ENCODE measurements at regions not wholly inside any gene's neighbourhood (a gene's known extent, or its start where the extent isn't known, plus 50 kb on each side); places are given as distances from the start of the nearest gene placed in this dataset.
"Not testable (repeated sequence)": the region's sequence is repeated elsewhere in the genome, so short reads cannot be mapped to it uniquely, and the experiment has no call there.

DNA sequence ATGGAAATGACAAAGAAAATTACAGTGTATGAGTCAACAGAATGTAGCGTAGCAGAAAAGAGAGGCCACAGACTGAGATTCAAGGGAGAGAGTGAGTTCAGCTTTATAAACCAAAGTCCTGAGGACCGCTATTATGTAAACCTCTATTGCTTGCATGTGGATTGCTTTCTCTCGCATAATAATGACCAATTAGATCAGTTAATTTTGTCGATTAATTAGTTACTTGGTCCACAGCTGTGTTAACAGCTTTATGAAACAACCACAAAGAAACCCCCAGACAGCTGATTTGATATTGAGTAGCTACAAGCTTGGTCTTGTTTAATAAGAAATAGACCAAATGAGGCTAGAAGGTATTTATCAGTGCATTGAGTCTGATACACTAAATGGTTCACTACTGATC lies 291.8 kb upstream of the ERCC4 start:
- no peak for DNase-seq

DNA sequence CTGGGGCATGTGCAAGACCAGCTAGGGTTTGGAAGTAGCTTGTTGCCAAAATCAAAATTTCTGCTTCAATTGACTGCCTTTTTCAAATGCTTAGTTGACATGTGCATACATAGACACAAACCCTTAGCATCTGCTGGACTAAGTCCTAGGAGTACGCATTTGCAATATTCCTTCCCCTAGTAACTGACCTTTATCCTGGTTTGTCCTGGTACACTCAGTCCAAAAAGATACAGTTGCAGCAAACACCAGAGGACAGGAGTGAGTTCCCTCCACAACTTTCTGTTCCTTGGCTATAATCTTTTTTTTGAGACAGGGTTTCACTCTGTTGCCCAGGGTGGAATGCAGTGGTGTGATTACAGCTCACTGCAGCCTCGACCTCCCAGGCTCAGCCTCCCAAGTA lies 290.2 kb upstream of the ERCC4 start:
- no peak for DNase-seq

DNA sequence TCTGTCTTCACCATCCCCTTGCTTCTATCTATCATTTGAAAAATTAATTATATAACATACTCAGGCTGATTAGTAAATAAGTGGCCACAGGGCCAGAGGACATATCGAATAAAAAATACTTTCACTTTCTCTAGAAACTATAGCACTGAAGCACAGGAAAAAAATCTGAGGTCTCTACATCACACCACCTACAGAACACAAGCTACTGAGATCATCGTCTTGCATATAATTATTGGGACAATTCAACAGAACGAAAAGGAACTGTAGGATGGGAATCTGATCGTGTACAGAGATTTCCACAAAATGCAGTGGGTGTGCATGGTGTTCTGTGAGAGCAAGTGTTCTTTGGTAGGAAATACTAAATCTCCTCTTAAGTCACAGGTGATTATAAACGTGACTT lies 289.6 kb upstream of the ERCC4 start:
- no peak for DNase-seq

DNA sequence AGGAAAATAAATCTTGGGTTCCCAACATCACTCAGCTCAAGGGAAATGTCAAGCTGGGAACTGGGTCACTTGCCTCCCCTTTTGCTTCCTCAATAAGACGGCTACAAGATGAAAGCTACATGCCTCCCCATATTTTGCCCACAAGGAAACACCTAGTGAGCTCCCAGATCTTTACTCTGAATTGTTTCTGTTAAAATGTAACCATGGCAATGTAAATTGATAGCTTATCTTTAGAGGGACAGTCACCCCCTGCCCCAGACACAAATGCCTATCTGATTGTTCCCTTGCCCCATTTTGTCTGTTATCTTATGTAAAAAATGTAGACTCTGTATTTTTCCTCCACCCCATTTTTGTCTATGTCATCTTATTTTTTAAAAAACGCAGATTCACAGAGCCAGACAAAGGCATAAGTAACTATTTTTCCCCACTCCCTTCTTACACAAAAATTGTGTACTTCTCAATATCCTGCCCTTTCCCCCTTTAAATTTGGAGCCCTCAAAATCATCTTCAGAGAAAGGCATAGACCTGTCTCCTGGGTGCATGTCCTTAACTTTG lies 288.7 kb upstream of the ERCC4 start:
- no peak for DNase-seq

- DNase-seq: no peak
Measured at GRCh38 chr16:13631916-13632315, 288.0 kb upstream of the ERCC4 start.

GRCh38 chr16:13632504-13632903 lies 287.4 kb upstream of the ERCC4 start:
- DNase-seq: not testable (repeated sequence)

DNA sequence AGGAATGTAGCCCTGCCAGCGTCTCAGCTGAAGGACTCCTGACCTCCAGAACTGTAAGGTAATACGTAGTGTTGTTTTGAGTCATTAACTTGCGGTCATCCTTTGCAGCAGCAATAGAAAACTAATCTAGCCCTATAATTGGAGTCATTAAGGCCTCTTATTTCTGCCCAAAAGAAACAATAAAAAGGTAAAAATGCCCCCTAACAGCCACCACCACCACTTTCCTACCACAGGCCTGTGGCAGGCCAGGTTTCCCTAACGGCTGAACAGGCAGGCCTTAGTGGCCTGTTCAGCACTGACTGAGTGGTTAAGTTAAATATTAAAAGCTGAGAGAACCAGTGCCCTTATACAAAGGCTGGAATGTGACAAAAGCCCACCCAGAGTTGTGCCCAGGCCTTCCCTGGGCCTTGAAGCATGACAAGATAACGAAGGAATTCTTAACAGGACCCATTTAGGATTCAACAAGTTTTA lies 286.5 kb upstream of the ERCC4 start:
- no peak for DNase-seq

DNA sequence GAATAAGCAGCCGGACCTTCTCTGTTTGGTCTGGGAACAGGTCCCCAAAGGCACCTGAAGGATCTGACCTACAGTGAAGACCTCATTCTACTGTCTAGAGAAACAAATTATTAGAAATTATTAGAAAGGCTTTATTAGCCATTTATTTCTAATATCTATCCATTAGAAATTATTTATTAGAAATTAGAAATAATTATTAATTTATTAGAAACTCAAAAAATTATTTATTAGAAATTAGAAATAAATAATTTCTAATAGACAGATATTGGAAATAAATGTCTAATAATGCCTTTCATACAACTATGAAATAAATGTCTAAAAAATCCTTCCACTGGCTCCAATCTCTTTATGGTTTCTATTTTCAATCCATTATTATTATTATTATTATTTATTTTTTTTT lies 285.7 kb upstream of the ERCC4 start:
- no peak for DNase-seq

DNA sequence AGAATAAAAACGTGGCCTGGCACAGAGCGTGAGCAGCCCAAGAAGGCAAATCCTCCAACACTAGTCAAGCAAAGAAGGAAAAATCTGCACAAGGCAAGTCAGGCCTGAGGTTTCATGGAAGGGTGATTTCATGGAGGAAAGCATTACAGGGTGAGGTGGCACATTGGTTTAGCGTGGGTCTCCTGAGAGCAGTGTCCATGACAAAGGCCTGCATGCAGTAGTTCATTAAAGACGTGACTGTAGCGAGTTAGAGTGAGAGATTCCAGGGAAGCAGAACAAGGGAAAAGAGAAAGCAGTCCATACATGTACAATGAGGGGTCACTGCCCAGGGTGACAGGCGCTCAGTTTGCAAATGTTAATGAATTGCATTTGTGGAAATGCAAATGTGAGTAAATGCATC lies 285.0 kb upstream of the ERCC4 start:
- no peak for DNase-seq

DNA sequence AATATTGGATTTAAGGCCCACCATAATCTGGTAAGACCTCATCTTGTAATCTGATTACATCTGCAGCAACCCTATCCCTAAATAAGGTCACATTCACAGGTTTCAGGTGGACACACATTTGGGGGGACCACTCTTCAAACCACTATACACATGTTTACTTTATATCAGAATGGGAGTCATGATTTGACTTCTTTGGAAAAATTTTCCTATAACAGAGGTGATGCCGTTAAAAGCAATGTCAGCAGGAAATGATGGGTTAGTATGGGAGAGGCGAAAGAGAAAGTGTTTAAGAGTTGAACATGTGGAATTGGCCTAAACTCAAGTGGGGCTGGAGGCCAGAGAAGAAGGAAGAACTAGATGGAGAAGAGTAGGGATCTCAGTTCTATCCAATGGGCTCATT lies 281.7 kb upstream of the ERCC4 start:
- DNase-seq: no peak

GRCh38 chr16:13643412-13643811 lies 276.5 kb upstream of the ERCC4 start:
- no peak for DNase-seq

DNA sequence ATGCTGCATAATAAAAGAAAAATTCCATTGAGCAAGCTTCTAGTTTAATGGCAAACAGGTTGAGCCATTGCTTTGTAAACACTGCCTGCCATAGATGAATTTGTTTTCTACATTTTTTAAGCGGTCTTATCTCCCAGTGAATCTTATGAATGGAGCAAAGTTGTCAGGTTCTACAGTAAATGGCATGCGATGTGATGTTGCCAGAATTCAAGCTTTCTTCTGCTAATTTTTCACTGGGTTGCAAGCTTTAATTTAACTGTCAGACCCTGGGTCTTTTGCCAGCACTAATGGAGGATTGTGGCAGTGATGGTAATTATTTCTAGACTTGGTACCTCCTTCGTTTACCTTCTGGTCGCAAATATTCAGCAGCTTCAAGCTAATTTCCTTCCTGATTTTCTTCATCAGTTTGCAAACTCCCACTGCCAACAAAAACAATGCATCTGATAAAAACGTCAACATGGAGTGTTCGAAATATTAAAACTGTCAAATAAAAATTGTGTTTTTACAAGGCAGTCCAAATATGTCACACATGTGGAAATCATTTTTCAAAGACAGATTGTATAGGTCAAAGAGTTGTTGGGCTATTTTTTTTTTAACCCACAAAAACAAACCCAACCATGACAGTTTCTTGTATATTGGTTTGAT lies 274.2 kb upstream of the ERCC4 start:
- DNase-seq: no peak

DNA sequence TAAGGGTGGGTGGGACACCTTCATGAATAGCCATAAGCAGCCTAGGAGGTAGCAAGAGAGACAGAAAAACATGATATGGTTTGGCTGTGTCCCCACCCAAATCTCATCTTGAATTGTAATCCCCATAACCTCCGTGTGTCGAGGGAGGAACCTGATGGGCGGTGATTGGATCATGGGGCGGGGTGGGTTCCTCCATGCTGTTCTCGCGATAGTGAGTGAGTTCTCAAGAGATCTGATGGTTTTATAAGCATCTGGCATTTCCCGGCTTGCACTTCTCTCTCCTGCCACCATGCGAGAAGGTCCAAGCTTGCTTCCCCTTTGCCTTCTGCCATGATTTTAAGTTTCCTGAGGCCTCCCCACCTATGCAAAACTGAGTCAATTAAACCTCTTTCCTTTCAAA lies 259.1 kb upstream of the ERCC4 start:
- DNase-seq: no peak

DNA sequence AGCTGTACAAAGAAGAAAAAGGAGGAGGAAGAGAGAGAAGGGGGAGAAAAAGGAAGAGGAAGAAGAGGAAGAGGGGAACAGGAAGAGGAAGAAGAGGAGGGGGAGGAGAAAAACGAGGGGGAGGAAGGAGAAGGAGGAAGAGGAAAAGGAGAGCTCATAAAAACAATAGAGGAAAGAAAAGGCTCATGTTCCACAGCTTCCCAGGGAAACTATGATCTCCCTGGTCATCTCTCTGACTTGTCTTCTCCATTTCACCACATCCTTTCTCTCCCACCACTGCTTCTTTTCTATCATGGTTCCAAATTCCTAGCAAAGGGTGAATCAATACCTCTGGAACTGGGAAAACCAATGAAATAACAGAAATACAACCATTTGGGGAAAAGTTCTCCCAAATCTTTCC lies 254.1 kb upstream of the ERCC4 start:
- no peak for DNase-seq

GRCh38 chr16:13672196-13672595 lies 247.8 kb upstream of the ERCC4 start:
- DNase-seq: no peak

DNA sequence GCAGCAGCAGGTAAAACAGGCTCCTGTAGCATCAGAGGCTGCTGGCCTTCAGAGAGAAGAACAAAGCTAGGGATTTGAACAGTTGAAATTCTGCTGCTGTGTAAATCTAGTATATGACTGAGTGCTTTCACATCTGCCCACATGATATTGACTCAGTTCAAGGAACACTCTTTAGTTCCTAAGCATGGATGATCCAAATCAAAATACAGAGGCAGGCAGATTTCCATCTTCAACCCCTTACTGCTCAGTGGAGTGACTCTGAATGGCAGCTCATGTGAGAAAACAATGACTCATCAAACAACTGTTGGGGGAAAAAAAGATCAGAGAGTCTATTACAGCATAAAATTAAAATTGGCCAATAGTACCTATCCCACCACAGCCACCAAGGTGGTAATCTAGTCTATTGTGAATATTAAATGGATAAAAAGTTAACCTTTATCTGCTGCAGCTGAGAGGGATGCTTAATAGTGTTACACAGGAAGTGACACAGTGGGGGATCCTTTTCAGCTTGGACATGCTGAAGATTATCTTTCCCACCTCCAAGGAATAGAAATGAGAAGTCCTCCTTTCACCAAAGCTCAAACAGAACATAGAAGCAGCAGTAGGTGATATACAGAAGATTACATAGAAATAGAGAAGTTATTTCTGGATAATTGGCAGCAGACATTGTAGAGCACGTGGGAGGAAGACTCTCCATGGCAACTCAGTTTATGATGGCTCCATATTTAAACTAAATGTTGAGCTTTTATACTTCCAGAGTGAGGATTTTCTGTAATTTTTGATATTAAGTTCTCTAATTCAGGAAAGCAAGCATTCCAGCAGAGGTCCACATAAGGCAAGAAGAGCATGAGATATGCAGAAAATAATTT lies 239.7 kb upstream of the ERCC4 start:
- no peak for DNase-seq

DNA sequence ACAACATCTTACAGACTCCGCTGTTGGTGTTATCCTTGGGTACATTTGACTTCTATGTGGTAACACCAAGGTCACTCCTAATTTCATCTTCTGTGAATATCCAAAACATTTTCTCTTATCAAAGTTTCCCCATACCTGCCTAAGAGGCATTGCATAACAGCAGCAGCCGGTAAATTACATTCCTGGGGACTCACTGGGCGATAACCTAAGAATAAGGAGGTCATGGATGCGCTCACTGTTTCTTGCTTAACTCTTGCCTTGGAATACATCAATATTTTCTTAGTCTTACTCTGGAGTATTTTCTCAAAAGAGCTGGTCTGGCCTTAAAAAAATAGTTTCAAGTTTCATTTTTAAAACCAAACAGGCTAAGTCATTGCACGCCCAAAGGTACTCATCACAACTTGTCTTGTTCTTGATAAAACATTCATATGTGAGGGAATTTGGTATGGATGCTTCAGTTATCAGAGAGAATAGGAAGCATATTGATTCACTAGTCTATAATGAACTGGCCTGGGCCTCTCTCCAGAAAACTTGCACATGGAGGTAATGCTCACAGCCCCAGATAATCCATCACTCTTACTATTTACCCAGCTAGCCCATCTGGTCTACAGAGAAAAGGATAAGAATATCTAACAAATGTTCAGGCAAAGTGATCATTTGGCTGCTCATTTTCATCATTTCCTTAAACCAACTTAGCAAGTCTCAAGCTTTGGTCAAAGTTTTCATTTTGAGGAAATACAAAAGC lies 235.0 kb upstream of the ERCC4 start:
- DNase-seq: no peak

- no peak for DNase-seq
Measured at GRCh38 chr16:13696017-13696416, 223.9 kb upstream of the ERCC4 start.

GRCh38 chr16:13697013-13697412 lies 222.9 kb upstream of the ERCC4 start:
- no peak for DNase-seq

- DNase-seq: no peak
Measured at GRCh38 chr16:13697568-13697967, 222.4 kb upstream of the ERCC4 start.

- DNase-seq: no peak
Measured at GRCh38 chr16:13702614-13703013, 217.3 kb upstream of the ERCC4 start.

GRCh38 chr16:13708347-13709120 lies 211.4 kb upstream of the ERCC4 start:
- no peak for DNase-seq
